ENCODE measurements at regions not wholly inside any gene's neighbourhood (a gene's known extent, or its start where the extent isn't known, plus 50 kb on each side); places are given as distances from the start of the nearest gene placed in this dataset.

- Mint-ChIP-seq H3K27ac (no peak overlapping the region), H3K27me3 (ENCODE audit: insufficient read depth) (no peaks in the 10 kb centered on the region), H3K36me3 (ENCODE audit: low read depth) (no peaks in the 10 kb centered on the region), H3K4me1 (peaks cover 3% of the 10 kb centered on the region), H3K9me3 (no peaks in the 10 kb centered on the region), H3K4me3 (no peak overlapping the region)
- no peak for DNase-seq
- no peak overlapping the region for H3K9ac ChIP-seq (ENCODE audit: extremely low read depth, low read length, poor library complexity, severe bottlenecking)
- H3K4me1 ChIP-seq (ENCODE audit: control insufficient read depth, insufficient read depth, low read length): peaks cover 5% of the 10 kb centered on the region
- H3K9me3 ChIP-seq (ENCODE audit: control insufficient read depth, low read length): no peaks in the 10 kb centered on the region
- H3K27ac ChIP-seq (ENCODE audit: low read depth, low read length): no peak overlapping the region
- no peaks in the 10 kb centered on the region for H3K36me3 ChIP-seq (ENCODE audit: control insufficient read depth, insufficient read depth, low read length)
- WGBS, 2 experiments (ENCODE audit: insufficient coverage in 1 of 2, insufficient read length in 1 of 2): 78 to 89% methylated on average over 3 of the region's 3 CpGs
- no peak overlapping the region for H3K4me3 ChIP-seq (ENCODE audit: low read length)
- no peaks in the 10 kb centered on the region for H3K27me3 ChIP-seq (ENCODE audit: control insufficient read depth, insufficient read depth, low read length, poor library complexity, severe bottlenecking)
- no peak for TF ChIP-seq CTCF (conservative IDR thresholded peaks at IDR 0.05)
Observed at GRCh38 chr9:13450723-13451122, 171.2 kb upstream of the MPDZ start.

GRCh38 chr9:13448482-13448881 is 169.0 kb upstream of the MPDZ start:
- TF ChIP-seq CTCF (conservative IDR thresholded peaks at IDR 0.05): no peak
- Mint-ChIP-seq H3K4me3 (no peak overlapping the region), H3K36me3 (ENCODE audit: low read depth) (no peaks in the 10 kb centered on the region), H3K4me1 (peaks cover 3% of the 10 kb centered on the region), H3K9me3 (no peaks in the 10 kb centered on the region), H3K27me3 (ENCODE audit: insufficient read depth) (no peaks in the 10 kb centered on the region), H3K27ac (no peak overlapping the region)
- no peak for DNase-seq
- Histone ChIP-seq H3K36me3 (ENCODE audit: control insufficient read depth, insufficient read depth, low read length) (no peaks in the 10 kb centered on the region), H3K27ac (ENCODE audit: low read depth, low read length) (no peak overlapping the region), H3K9me3 (ENCODE audit: control insufficient read depth, low read length) (no peaks in the 10 kb centered on the region), H3K4me1 (ENCODE audit: control insufficient read depth, insufficient read depth, low read length) (peaks cover 4% of the 10 kb centered on the region), H3K4me3 (ENCODE audit: low read length) (no peak overlapping the region), H3K27me3 (ENCODE audit: control insufficient read depth, insufficient read depth, low read length, poor library complexity, severe bottlenecking) (no peaks in the 10 kb centered on the region), H3K9ac (ENCODE audit: extremely low read depth, low read length, poor library complexity, severe bottlenecking) (no peak overlapping the region)
- 95 to 100% methylated on average over 1 of the region's 2 CpGs for WGBS, 2 experiments (ENCODE audit: insufficient coverage in 1 of 2, insufficient read length in 1 of 2)

GRCh38 chr9:13447843-13448422 is 168.4 kb upstream of the MPDZ start:
- Histone ChIP-seq H3K27ac (ENCODE audit: low read depth, low read length) (no peak overlapping the region), H3K4me1 (ENCODE audit: control insufficient read depth, insufficient read depth, low read length) (peaks cover 4% of the 10 kb centered on the region), H3K9ac (ENCODE audit: extremely low read depth, low read length, poor library complexity, severe bottlenecking) (no peak overlapping the region), H3K4me3 (ENCODE audit: low read length) (no peak overlapping the region), H3K27me3 (ENCODE audit: control insufficient read depth, insufficient read depth, low read length, poor library complexity, severe bottlenecking) (no peaks in the 10 kb centered on the region), H3K9me3 (ENCODE audit: control insufficient read depth, low read length) (no peaks in the 10 kb centered on the region), H3K36me3 (ENCODE audit: control insufficient read depth, insufficient read depth, low read length) (no peaks in the 10 kb centered on the region)
- 57% methylated on average over 3 of the region's 3 CpGs; no CpG with 5 or more reads in 1 of the 2 experiments for WGBS, 2 experiments (ENCODE audit: insufficient coverage in 1 of 2, insufficient read length in 1 of 2)
- TF ChIP-seq CTCF (conservative IDR thresholded peaks at IDR 0.05): no peak
- Mint-ChIP-seq H3K27ac (no peak overlapping the region), H3K4me3 (no peak overlapping the region), H3K4me1 (peaks cover 3% of the 10 kb centered on the region), H3K36me3 (ENCODE audit: low read depth) (no peaks in the 10 kb centered on the region), H3K27me3 (ENCODE audit: insufficient read depth) (no peaks in the 10 kb centered on the region), H3K9me3 (no peaks in the 10 kb centered on the region)
- DNase-seq: no peak
